OCI-LY1 (cell line): ENCODE measurements at regions not wholly inside any gene's neighbourhood (a gene's known extent, or its start where the extent isn't known, plus 50 kb on each side); places are given as distances from the start of the nearest gene placed in this dataset.

Experiments used
- CTCF ChIP-seq: fragments of 200-600 bp; sonication (generic), shearing (Covaris generic); IDR thresholded peaks from 2 replicates; pipeline ENCODE4 v1.5.1; 2017; ENCODE audit warnings: mild to moderate bottlenecking, antibody characterized with exemption, low read length, moderate library complexity, mixed read lengths
- EZH2 ChIP-seq: fragments of 200-600 bp; sonication (generic), shearing (Covaris generic); IDR thresholded peaks from 2 replicates; pipeline ENCODE4 v1.8.0; 2017; ENCODE audit warnings: borderline replicate concordance, mixed run types, mild to moderate bottlenecking, antibody characterized with exemption, low read length, moderate library complexity, mixed read lengths

GRCh38 chr9:11312966-11313365 is 700.2 kb upstream of the PTPRD start:
- TF ChIP-seq EZH2 (no peak), CTCF (no peak)
